ENCODE measurements at regions not wholly inside any gene's neighbourhood (a gene's known extent, or its start where the extent isn't known, plus 50 kb on each side); places are given as distances from the start of the nearest gene placed in this dataset.

- no peaks in the 10 kb centered on the region for H3K4me1 ChIP-seq (ENCODE audit: insufficient read depth)
- no peak overlapping the region for H3K4me3 ChIP-seq
- H2AFZ ChIP-seq = no peak overlapping the region
- 77% methylated on average over 10 of the region's 10 CpGs for WGBS (ENCODE audit: low lambda C conversion rate, missing lambda C conversion rate)
- DNase-seq (ENCODE audit: low spot score) = no peak
- TF ChIP-seq EZH2phosphoT487 (IDR thresholded peaks at IDR 0.05; ENCODE audit: low read depth, severe bottlenecking, unreplicated experiment) (no peak), EZH2 (IDR thresholded peaks at IDR 0.05; ENCODE audit: borderline replicate concordance) (no peak), CTCF (IDR thresholded peaks at IDR 0.05; ENCODE audit: poor library complexity) (no peak)
- no peaks in the 10 kb centered on the region for H4K20me1 ChIP-seq (ENCODE audit: insufficient read depth, poor library complexity, severe bottlenecking)
- no peaks in the 10 kb centered on the region for H3K9me3 ChIP-seq (ENCODE audit: low read depth)
- no peaks in the 10 kb centered on the region for H3K79me2 ChIP-seq
- H3K36me3 ChIP-seq (replicated peaks; ENCODE audit: insufficient read depth, low read depth) = no peaks in the 10 kb centered on the region
- no peaks in the 10 kb centered on the region for H3K27me3 ChIP-seq
- no peak overlapping the region for H3K27ac ChIP-seq
- H3K9me2 ChIP-seq (replicated peaks; ENCODE audit: insufficient read depth) = no peaks in the 10 kb centered on the region
- peak overlapping the region; percentile 31 for H3K4me2 ChIP-seq
These were observed 107.0 kb upstream of the KIF5B start for GRCh38 chr10:32163071-32163761.

- no peaks in the 10 kb centered on the region for H4K20me1 ChIP-seq (ENCODE audit: insufficient read depth, poor library complexity, severe bottlenecking)
- no peak overlapping the region for H2AFZ ChIP-seq
- no peak overlapping the region for H3K4me3 ChIP-seq
- H3K4me1 ChIP-seq (ENCODE audit: insufficient read depth) = no peaks in the 10 kb centered on the region
- H3K79me2 ChIP-seq = no peaks in the 10 kb centered on the region
- DNase-seq (ENCODE audit: low spot score) = no peak
- no peaks in the 10 kb centered on the region for H3K36me3 ChIP-seq (replicated peaks; ENCODE audit: insufficient read depth, low read depth)
- no peaks in the 10 kb centered on the region for H3K9me3 ChIP-seq (ENCODE audit: low read depth)
- TF ChIP-seq CTCF (IDR thresholded peaks at IDR 0.05; ENCODE audit: poor library complexity) (no peak), EZH2 (IDR thresholded peaks at IDR 0.05; ENCODE audit: borderline replicate concordance) (no peak), EZH2phosphoT487 (IDR thresholded peaks at IDR 0.05; ENCODE audit: low read depth, severe bottlenecking, unreplicated experiment) (no peak)
- WGBS (ENCODE audit: low lambda C conversion rate, missing lambda C conversion rate) = 92% methylated on average over 8 of the region's 8 CpGs
- no peak overlapping the region for H3K4me2 ChIP-seq
- no peaks in the 10 kb centered on the region for H3K9me2 ChIP-seq (replicated peaks; ENCODE audit: insufficient read depth)
- H3K27ac ChIP-seq = no peak overlapping the region
- no peaks in the 10 kb centered on the region for H3K27me3 ChIP-seq
These were observed 105.4 kb upstream of the KIF5B start for GRCh38 chr10:32161586-32161985.

GRCh38 chr10:32160864-32161263, 104.6 kb upstream of the KIF5B start:
- no peaks in the 10 kb centered on the region for H3K27me3 ChIP-seq
- no peak overlapping the region for H3K4me3 ChIP-seq
- no peak overlapping the region for H3K27ac ChIP-seq
- DNase-seq (ENCODE audit: low spot score) = no peak
- H3K4me2 ChIP-seq = no peak overlapping the region
- no peaks in the 10 kb centered on the region for H3K9me2 ChIP-seq (replicated peaks; ENCODE audit: insufficient read depth)
- H3K79me2 ChIP-seq = no peaks in the 10 kb centered on the region
- TF ChIP-seq CTCF (IDR thresholded peaks at IDR 0.05; ENCODE audit: poor library complexity) = no peak
- no peak for TF ChIP-seq EZH2 (IDR thresholded peaks at IDR 0.05; ENCODE audit: borderline replicate concordance)
- TF ChIP-seq EZH2phosphoT487 (IDR thresholded peaks at IDR 0.05; ENCODE audit: low read depth, severe bottlenecking, unreplicated experiment) = no peak
- H2AFZ ChIP-seq = no peak overlapping the region
- H3K4me1 ChIP-seq (ENCODE audit: insufficient read depth) = no peaks in the 10 kb centered on the region
- H3K36me3 ChIP-seq (replicated peaks; ENCODE audit: insufficient read depth, low read depth) = no peaks in the 10 kb centered on the region
- no peaks in the 10 kb centered on the region for H3K9me3 ChIP-seq (ENCODE audit: low read depth)
- no peaks in the 10 kb centered on the region for H4K20me1 ChIP-seq (ENCODE audit: insufficient read depth, poor library complexity, severe bottlenecking)
- 89% methylated on average over 2 of the region's 2 CpGs for WGBS (ENCODE audit: low lambda C conversion rate, missing lambda C conversion rate)
